CD14-positive monocyte (primary cell): ENCODE measurements at regions not wholly inside any gene's neighbourhood (a gene's known extent, or its start where the extent isn't known, plus 50 kb on each side); places are given as distances from the start of the nearest gene placed in this dataset.

Experiments
- DNase-seq, 3 donors: peaks; one replicate each; pipeline ENCODE4 v3.0.0-alpha.2; 2011 to 2022
- H2AFZ ChIP-seq: 2 replicates; pipeline ENCODE4 v1.6.0; 2012; ENCODE audit warnings: mild to moderate bottlenecking, low read depth, low read length, inconsistent platforms; ENCODE audit not compliant: insufficient read depth, poor library complexity, severe bottlenecking
- H3K27ac ChIP-seq, 2 donors: 1 replicate in 1 of 2; 2 replicates in 1 of 2; pipeline ENCODE4 v1.5.1; 2012 to 2013; ENCODE audit warnings: low read length in 2 of 2, control low read depth in 1 of 2, inconsistent platforms in 1 of 2, low read depth in 1 of 2, mild to moderate bottlenecking in 1 of 2
- H3K27me3 ChIP-seq, 2 donors: one replicate each; pipeline versions ENCODE4 v1.6.0 to v1.6.1; 2011 to 2013; ENCODE audit warnings: low read length in 2 of 2; ENCODE audit not compliant: control insufficient read depth in 2 of 2, insufficient read depth in 2 of 2
- H3K36me3 ChIP-seq, 2 donors: replicated peaks in 1 of 2; 1 replicate in 1 of 2; 2 replicates in 1 of 2; pipeline versions ENCODE4 v1.5.1 to v1.6.1; 2012 to 2013; ENCODE audit warnings: low read length in 2 of 2, control low read depth in 1 of 2, inconsistent platforms in 1 of 2, mild to moderate bottlenecking in 1 of 2; ENCODE audit not compliant: insufficient read depth in 2 of 2, control insufficient read depth in 1 of 2
- H3K4me1 ChIP-seq, 2 donors: 1 replicate in 1 of 2; 2 replicates in 1 of 2; pipeline versions ENCODE4 v1.5.1 to v1.6.1; 2012 to 2013; ENCODE audit warnings: low read length in 2 of 2, control low read depth in 1 of 2, inconsistent platforms in 1 of 2, mild to moderate bottlenecking in 1 of 2, moderate library complexity in 1 of 2; ENCODE audit not compliant: insufficient read depth in 2 of 2, control insufficient read depth in 1 of 2
- H3K4me2 ChIP-seq: replicated peaks from 2 replicates; pipeline ENCODE3; 2012; ENCODE audit warnings: low read length, moderate library complexity, mild to moderate bottlenecking; ENCODE audit not compliant: poor library complexity, severe bottlenecking; ENCODE audit errors: extremely low read depth
- H3K4me3 ChIP-seq, 3 experiments: fragments of 200-600 bp in 1 of 3; sonication (generic) in 1 of 3; replicated peaks in 1 of 3; 1 replicate in 2 of 3; 2 replicates in 1 of 3; pipeline ENCODE4 v1.5.1; 2011 to 2013; ENCODE audit warnings: low read length in 3 of 3, mild to moderate bottlenecking in 3 of 3, control low read depth in 2 of 3, low read depth in 2 of 3, inconsistent platforms in 1 of 3, moderate library complexity in 1 of 3
- H3K79me2 ChIP-seq: 2 replicates; pipeline ENCODE4 v1.6.0; 2012; ENCODE audit warnings: mild to moderate bottlenecking, control low read depth, inconsistent platforms, low read length, moderate library complexity; ENCODE audit not compliant: insufficient read depth
- H3K9ac ChIP-seq: 2 replicates; pipeline ENCODE4 v1.6.0; 2017; ENCODE audit warnings: low read length, mild to moderate bottlenecking; ENCODE audit not compliant: insufficient read depth, poor library complexity, severe bottlenecking
- H3K9me3 ChIP-seq, 2 donors: replicated peaks in 1 of 2; 1 replicate in 1 of 2; 2 replicates in 1 of 2; pipeline versions ENCODE4 v1.5.1 to v1.6.1; 2012 to 2013; ENCODE audit warnings: low read length in 2 of 2, control low read depth in 1 of 2; ENCODE audit not compliant: control insufficient read depth in 1 of 2, insufficient read depth in 1 of 2
- H4K20me1 ChIP-seq: 2 replicates; pipeline ENCODE4 v1.6.0; 2012; ENCODE audit warnings: mild to moderate bottlenecking, low read length, control low read depth, moderate library complexity; ENCODE audit not compliant: insufficient read depth
- H3K27ac Mint-ChIP-seq, 7 donors: one replicate each; pipeline ENCODE4 v1.8.0; 2020; ENCODE audit warnings: mild to moderate bottlenecking in 7 of 7, mixed read lengths in 7 of 7, moderate library complexity in 6 of 7, inconsistent platforms in 2 of 7
- H3K27me3 Mint-ChIP-seq, 3 donors: one replicate each; pipeline ENCODE4 v1.8.0; 2021 to 2022; ENCODE audit warnings: low read depth in 3 of 3, mild to moderate bottlenecking in 3 of 3, mixed read lengths in 3 of 3, moderate library complexity in 3 of 3, inconsistent platforms in 1 of 3
- H3K36me3 Mint-ChIP-seq, 2 donors: one replicate each; pipeline ENCODE4 v1.8.0; 2020; ENCODE audit warnings: mixed read lengths in 2 of 2, inconsistent platforms in 1 of 2, mild to moderate bottlenecking in 1 of 2
- H3K4me1 Mint-ChIP-seq: one replicate; pipeline ENCODE4 v1.8.0; 2020; ENCODE audit warnings: mild to moderate bottlenecking, mixed read lengths
- H3K4me3 Mint-ChIP-seq, 2 donors: one replicate each; pipeline ENCODE4 v1.8.0; 2020; ENCODE audit warnings: mild to moderate bottlenecking in 2 of 2, mixed read lengths in 2 of 2, moderate library complexity in 1 of 2
- H3K9me3 Mint-ChIP-seq, 7 donors: one replicate each; pipeline ENCODE4 v1.8.0; 2020 to 2022; ENCODE audit warnings: mixed read lengths in 7 of 7, mild to moderate bottlenecking in 6 of 7, moderate library complexity in 6 of 7, inconsistent platforms in 2 of 7
- CTCF ChIP-seq: fragments of 200-600 bp; IDR thresholded peaks from one replicate; pipeline ENCODE4 v1.8.0; 2022; ENCODE audit warnings: antibody characterized with exemption, mild to moderate bottlenecking
- WGBS: methylation state at CpG from one replicate; pipeline ENCODE4 v1.1.5; 2013; ENCODE audit warnings: missing lambda C conversion rate; ENCODE audit not compliant: insufficient coverage; 5-methylcytosine and 5-hydroxymethylcytosine counted together
- intact Hi-C, 2 donors: fragments of 100-400 bp; cut with micrococcal nuclease; formaldehyde crosslinking; loops; one replicate each; pipeline versions ENCODE4 v1.15.0 to v1.15.1; 2023

GRCh38 chr2:236915726-236916125, 170.0 kb upstream of the COPS8 start:
- no peak overlapping the region for H2AFZ ChIP-seq
- TF ChIP-seq CTCF: no peak
- intact Hi-C loops: no loop called here
- Mint-ChIP-seq H3K9me3 (peaks cover 0 to 3% (median 0%) of the 10 kb centered on the region in 7 donors), H3K36me3 (no peaks in the 10 kb centered on the region), H3K4me3 (peak overlapping the region in 1 of 2 donors; percentile 21), H3K4me1 (peaks cover 15% of the 10 kb centered on the region), H3K27ac (no peak overlapping the region), H3K27me3 (peaks cover 8 to 31% (median 12%) of the 10 kb centered on the region in 3 donors)
- no peaks in the 10 kb centered on the region for H3K79me2 ChIP-seq
- 89% methylated on average over 4 of the region's 8 CpGs for WGBS
- H3K27ac ChIP-seq: no peak overlapping the region
- H3K36me3 ChIP-seq: no peaks in the 10 kb centered on the region
- no peaks in the 10 kb centered on the region for H4K20me1 ChIP-seq
- no peak overlapping the region for H3K4me2 ChIP-seq
- H3K9ac ChIP-seq: no peak overlapping the region
- H3K4me3 ChIP-seq: no peak overlapping the region
- peaks cover 10 to 11% of the 10 kb centered on the region in 2 donors for H3K4me1 ChIP-seq
- H3K27me3 ChIP-seq: peaks cover 0 to 3% of the 10 kb centered on the region in 2 donors
- no peak for DNase-seq
- H3K9me3 ChIP-seq: no peaks in the 10 kb centered on the region

- H3K27me3 ChIP-seq: peaks cover 2 to 3% of the 10 kb centered on the region in 2 donors
- peaks cover 8 to 28% (median 11%) of the 10 kb centered on the region in 3 donors for H3K27me3 Mint-ChIP-seq
Measured at GRCh38 chr2:236916181-236916580, 169.5 kb upstream of the COPS8 start.

More at GRCh38 chr2:236916181-236916580, 169.5 kb upstream of the COPS8 start:
- H3K9ac ChIP-seq: no peak overlapping the region
- no peaks in the 10 kb centered on the region for H3K36me3 ChIP-seq
- intact Hi-C loops: no loop called here
- H3K4me3 ChIP-seq: no peak overlapping the region
- peaks cover 10 to 11% of the 10 kb centered on the region in 2 donors for H3K4me1 ChIP-seq
- Mint-ChIP-seq H3K27ac (no peak overlapping the region), H3K4me3 (no peak overlapping the region), H3K9me3 (peaks cover 0 to 3% (median 0%) of the 10 kb centered on the region in 7 donors), H3K36me3 (no peaks in the 10 kb centered on the region), H3K4me1 (peaks cover 15% of the 10 kb centered on the region)
- no peaks in the 10 kb centered on the region for H3K9me3 ChIP-seq
- H3K27ac ChIP-seq: no peak overlapping the region
- no peak overlapping the region for H2AFZ ChIP-seq
- no peaks in the 10 kb centered on the region for H4K20me1 ChIP-seq
- 83% methylated on average over 1 of the region's 3 CpGs for WGBS
- no peak overlapping the region for H3K4me2 ChIP-seq
- DNase-seq: no peak
- no peak for TF ChIP-seq CTCF
- no peaks in the 10 kb centered on the region for H3K79me2 ChIP-seq
